HUES6 (cell line): ENCODE measurements at regions not wholly inside any gene's neighbourhood (a gene's known extent, or its start where the extent isn't known, plus 50 kb on each side); places are given as distances from the start of the nearest gene placed in this dataset.

Experiments used
- H3K27ac ChIP-seq: 2 replicates; pipeline ENCODE4 v1.7.0; 2013; ENCODE audit warnings: low read depth, mild to moderate bottlenecking, low read length, inconsistent platforms
- H3K27me3 ChIP-seq: 2 replicates; pipeline ENCODE4 v1.6.1; 2013; ENCODE audit warnings: low read length; ENCODE audit not compliant: control insufficient read depth, insufficient read depth
- H3K36me3 ChIP-seq: 2 replicates; pipeline ENCODE4 v1.6.1; 2013; ENCODE audit warnings: low read length; ENCODE audit not compliant: control insufficient read depth, insufficient read depth
- H3K4me1 ChIP-seq: 2 replicates; pipeline ENCODE4 v1.6.1; 2013; ENCODE audit warnings: low read length; ENCODE audit not compliant: control insufficient read depth, insufficient read depth
- H3K4me3 ChIP-seq: 2 replicates; pipeline ENCODE4 v1.5.1; 2013; ENCODE audit warnings: low read depth, low read length
- H3K9ac ChIP-seq: one replicate; pipeline ENCODE4 v1.6.1; 2013; ENCODE audit warnings: mild to moderate bottlenecking, low read length
- H3K9me3 ChIP-seq: 2 replicates; pipeline ENCODE4 v1.6.1; 2013; ENCODE audit warnings: low read depth, low read length; ENCODE audit not compliant: control insufficient read depth, insufficient read depth

DNA sequence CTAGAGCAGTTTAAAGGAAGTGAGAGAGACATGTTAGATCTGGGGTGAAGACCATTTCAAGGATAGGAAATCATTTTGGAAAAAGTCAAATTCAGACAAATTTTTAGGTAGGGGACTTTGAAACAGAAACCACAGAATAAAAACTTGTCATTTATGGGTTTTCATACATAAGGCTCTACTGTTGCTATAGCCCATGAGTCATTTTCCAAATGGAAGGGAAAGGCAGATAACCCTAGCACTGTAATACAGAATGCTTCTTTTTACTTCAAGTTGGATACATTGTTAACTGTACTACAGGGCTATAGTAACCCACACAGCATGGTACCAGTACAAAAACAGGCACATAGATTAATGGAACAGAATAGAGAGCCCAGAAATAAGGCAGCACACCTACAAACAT, 455.4 kb downstream of the EBF1 start:
- H3K4me3 ChIP-seq = no peak overlapping the region

DNA sequence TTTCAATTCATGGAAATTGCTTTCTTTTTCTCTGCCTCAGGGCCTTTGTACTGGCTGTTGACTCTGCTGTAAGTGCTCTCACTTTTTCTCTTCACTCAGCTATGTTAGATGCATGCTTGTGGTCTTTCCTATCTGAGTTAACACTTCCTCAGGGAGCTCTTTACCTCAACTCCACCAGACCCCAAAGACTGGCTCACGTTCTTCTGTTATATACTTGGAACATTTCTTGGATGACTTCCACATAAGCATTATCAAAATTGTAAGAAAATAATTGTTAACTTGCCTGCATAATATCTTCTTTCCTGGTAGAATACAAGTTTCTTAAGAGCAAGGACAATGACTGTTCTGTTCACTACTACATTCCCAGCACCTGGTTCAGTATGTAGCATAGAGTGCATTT, 455.9 kb downstream of the EBF1 start:
- Histone ChIP-seq H3K9ac (no peak overlapping the region), H3K36me3 (no peaks in the 10 kb centered on the region)

More for the DNA sequence above, 455.4 kb downstream of the EBF1 start:
- Histone ChIP-seq H3K4me1 (peaks cover 10% of the 10 kb centered on the region; the same call in 1 of the 2 replicates), H3K27me3 (no peaks in the 10 kb centered on the region), H3K9me3 (no peaks in the 10 kb centered on the region), H3K27ac (no peak overlapping the region), H3K9ac (no peak overlapping the region), H3K36me3 (no peaks in the 10 kb centered on the region)

DNA sequence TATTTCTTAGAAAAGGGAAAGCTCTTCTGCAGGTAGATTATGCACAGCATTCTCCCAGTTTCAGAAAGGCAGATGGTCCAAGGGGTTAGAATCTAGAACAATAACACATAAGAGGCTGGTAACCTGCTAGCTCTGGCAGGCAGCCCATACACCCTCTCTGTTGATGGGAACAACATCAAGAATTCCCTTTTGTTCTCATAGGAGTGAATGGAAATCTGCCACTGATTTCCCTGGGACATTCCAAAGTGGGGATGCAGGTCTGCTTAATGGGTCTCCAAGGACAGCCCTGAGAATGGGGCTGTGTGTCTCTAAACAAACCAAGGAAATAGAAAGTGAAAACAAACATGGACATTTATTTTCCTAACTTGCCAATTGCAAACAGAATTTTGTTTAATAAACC, 456.8 kb downstream of the EBF1 start:
- H3K27ac ChIP-seq = no peak overlapping the region
- no peaks in the 10 kb centered on the region for H3K9me3 ChIP-seq

More for the DNA sequence above, 455.9 kb downstream of the EBF1 start:
- Histone ChIP-seq H3K9me3 (no peaks in the 10 kb centered on the region), H3K27me3 (no peaks in the 10 kb centered on the region), H3K4me1 (peaks cover 10% of the 10 kb centered on the region; the same call in 1 of the 2 replicates), H3K4me3 (no peak overlapping the region), H3K27ac (no peak overlapping the region)

DNA sequence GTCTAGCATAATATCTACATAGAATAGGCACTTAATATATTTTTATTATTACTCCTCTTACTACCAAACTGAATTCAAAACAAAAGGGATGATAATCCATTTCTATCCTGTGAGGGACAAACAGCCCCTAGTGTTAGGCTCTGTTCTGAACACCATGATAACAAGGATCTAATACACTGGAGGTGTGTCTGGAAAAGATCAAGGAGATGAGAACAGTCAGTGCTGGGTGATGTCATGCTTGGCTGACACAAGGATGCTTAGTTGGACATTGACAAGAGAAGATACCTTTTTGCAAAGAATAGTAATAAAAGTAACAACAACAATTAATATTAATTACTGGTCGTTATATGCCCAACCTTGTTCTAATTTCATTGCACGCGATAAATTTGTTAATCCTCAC, 458.7 kb downstream of the EBF1 start:
- no peaks in the 10 kb centered on the region for H3K9me3 ChIP-seq
- H3K4me3 ChIP-seq = no peak overlapping the region
- H3K9ac ChIP-seq = no peak overlapping the region
- no peak overlapping the region for H3K27ac ChIP-seq
- H3K36me3 ChIP-seq = no peaks in the 10 kb centered on the region
- peaks cover 10% of the 10 kb centered on the region; the same call in 1 of the 2 replicates for H3K4me1 ChIP-seq
- H3K27me3 ChIP-seq = no peaks in the 10 kb centered on the region

More for the DNA sequence above, 456.8 kb downstream of the EBF1 start:
- H3K9ac ChIP-seq = no peak overlapping the region
- no peaks in the 10 kb centered on the region for H3K36me3 ChIP-seq
- H3K4me1 ChIP-seq = peaks cover 10% of the 10 kb centered on the region; the same call in 1 of the 2 replicates
- no peak overlapping the region for H3K4me3 ChIP-seq
- H3K27me3 ChIP-seq = no peaks in the 10 kb centered on the region

DNA sequence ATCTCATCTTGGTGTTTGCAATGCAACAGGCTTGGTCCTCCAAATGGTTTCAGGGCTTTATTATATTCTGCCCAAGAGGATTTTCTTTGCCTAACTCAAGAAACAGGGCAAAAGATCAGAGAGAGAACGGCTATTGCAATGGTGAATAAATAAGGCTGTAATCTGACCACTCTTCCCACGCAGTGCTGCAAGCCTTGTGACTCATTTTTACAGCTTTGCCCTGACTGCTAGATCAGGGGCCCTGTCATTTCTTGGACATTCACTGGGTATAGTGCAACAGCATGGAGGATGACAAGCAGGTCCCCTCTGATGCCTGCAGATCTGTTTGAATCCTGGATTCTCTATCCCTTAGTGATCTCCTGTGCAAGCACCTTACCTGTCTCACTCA, 459.1 kb downstream of the EBF1 start:
- Histone ChIP-seq H3K27ac (no peak overlapping the region), H3K9me3 (no peaks in the 10 kb centered on the region), H3K27me3 (no peaks in the 10 kb centered on the region), H3K9ac (no peak overlapping the region), H3K4me3 (no peak overlapping the region), H3K4me1 (peaks cover 10% of the 10 kb centered on the region; the same call in 1 of the 2 replicates), H3K36me3 (no peaks in the 10 kb centered on the region)

DNA sequence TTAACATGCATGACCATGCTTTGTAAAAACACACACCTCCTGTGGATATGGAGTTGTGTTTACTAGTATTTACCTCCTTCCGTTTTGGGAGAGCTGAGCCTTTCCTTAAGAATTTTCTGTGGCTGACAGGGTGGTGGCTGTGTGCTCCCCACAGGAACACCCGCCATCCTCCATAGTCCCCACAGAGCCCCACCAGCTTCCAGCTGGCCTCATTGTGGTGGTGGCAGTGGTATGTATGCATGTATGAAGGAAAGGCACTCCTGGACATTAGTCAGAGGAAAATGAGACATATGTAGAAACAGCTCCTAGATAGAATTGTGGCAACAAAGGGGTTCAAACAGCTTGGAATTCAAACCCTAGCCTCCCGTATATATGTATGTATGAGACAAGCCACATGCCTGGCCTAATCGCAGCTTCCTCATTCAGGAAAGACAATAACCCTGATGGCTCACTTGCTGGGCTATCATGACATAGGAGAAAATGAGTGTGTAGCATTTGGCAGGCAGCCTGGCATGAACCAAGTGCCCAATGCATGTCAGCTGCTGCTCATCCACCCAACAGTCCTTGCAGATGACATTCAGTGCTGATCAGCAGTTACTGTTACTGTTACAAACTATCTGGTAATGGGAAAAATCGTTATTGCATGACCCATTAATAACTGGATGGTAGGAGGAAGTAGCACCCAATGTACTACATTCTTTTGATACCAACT, 459.7 kb downstream of the EBF1 start:
- no peaks in the 10 kb centered on the region for H3K9me3 ChIP-seq
- no peaks in the 10 kb centered on the region for H3K36me3 ChIP-seq
- H3K4me1 ChIP-seq = peaks cover 10% of the 10 kb centered on the region; the same call in 1 of the 2 replicates
- H3K4me3 ChIP-seq = no peak overlapping the region
- H3K27ac ChIP-seq = no peak overlapping the region
- H3K9ac ChIP-seq = no peak overlapping the region
- H3K27me3 ChIP-seq = no peaks in the 10 kb centered on the region

DNA sequence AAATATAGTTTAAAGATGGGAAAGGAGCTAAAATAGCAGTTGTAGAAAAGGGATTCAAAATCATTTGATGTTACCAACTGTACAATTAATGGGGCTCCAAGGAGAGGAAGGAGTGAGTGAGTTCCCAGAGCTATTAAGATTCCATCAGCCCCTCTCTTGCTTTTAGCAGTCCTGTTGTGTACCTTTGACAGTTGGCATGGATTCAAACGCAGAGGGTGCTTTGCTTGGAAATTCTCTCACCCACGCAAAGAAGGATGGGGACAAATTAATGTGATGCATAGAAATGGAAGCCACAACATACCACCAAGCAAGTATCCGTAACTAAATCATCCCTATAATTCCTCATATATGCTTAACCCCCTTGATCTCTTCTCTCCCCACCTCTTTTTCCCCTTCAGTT, 461.3 kb downstream of the EBF1 start:
- Histone ChIP-seq H3K27me3 (no peaks in the 10 kb centered on the region), H3K27ac (no peak overlapping the region), H3K9ac (no peak overlapping the region), H3K4me1 (peaks cover 10% of the 10 kb centered on the region; the same call in 1 of the 2 replicates), H3K4me3 (no peak overlapping the region), H3K9me3 (no peaks in the 10 kb centered on the region), H3K36me3 (no peaks in the 10 kb centered on the region)

DNA sequence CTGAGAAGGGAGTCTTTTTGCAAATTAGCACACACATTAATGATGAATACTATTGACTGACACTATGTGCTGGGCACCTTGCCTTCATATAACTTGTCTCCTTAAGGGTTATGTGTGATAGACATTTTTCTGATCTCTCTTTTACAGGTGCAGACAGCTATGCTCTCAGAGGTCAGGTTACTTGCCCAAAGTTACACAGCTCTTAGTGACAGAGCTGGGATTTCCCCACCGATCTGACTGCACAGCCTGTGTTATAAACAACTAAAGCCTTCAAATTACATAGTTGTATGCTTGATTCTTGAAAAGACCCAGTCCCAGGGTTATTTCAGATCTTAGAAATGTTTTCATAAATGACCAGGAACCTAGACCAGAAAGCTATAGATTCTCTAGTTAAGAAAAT, 462.7 kb downstream of the EBF1 start:
- H3K27me3 ChIP-seq = no peaks in the 10 kb centered on the region

DNA sequence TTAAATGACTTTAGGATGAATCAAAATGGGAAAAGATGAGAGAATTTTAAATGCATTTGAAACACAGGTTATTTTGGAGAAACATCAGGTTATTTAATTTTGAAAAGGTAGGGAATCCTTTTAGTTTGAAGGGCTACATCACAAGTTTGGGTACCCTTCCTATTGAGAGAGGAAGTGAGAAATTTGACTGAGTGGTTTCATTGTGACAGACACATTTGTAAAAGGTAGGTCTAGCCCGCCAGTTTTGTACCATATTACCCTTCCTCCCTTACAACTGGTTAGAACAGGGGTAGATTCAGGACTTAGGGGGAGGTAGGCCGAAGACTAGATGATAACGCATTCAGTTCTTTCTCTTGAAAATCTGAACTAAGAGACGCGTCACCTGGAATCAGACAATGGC, 464.2 kb downstream of the EBF1 start:
- H3K9ac ChIP-seq = no peak overlapping the region
- H3K4me1 ChIP-seq = peaks cover 10% of the 10 kb centered on the region; the same call in 1 of the 2 replicates
- H3K4me3 ChIP-seq = no peak overlapping the region
- no peaks in the 10 kb centered on the region for H3K27me3 ChIP-seq
- H3K36me3 ChIP-seq = no peaks in the 10 kb centered on the region
- H3K9me3 ChIP-seq = no peaks in the 10 kb centered on the region
- no peak overlapping the region for H3K27ac ChIP-seq

More for the DNA sequence above, 462.7 kb downstream of the EBF1 start:
- H3K36me3 ChIP-seq = no peaks in the 10 kb centered on the region
- peaks cover 10% of the 10 kb centered on the region; the same call in 1 of the 2 replicates for H3K4me1 ChIP-seq
- no peak overlapping the region for H3K4me3 ChIP-seq
- H3K9me3 ChIP-seq = no peaks in the 10 kb centered on the region
- no peak overlapping the region for H3K27ac ChIP-seq
- no peak overlapping the region for H3K9ac ChIP-seq

DNA sequence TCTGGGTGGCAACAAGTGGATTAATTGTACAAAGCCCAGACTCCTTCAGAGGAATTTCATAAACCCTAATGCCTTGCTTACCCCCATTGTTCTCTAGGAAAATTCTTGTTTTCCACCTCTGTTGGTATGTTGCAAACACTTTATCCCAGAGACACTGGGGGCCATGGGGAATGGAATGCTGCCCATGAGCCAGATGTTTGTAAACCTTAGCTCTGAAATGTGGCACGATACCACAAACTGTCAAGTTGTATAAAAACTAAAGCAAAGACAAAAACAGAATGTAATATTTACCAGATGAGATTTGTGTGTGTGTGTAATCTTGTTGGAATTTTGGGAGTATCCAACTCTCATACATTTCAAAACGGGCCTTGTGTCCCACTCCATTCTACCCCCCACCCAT, 465.0 kb downstream of the EBF1 start:
- H3K4me3 ChIP-seq = no peak overlapping the region
- H3K27ac ChIP-seq = no peak overlapping the region
- no peaks in the 10 kb centered on the region for H3K27me3 ChIP-seq
- H3K9me3 ChIP-seq = no peaks in the 10 kb centered on the region
- 0 out of 2 replicates have a peak, but pooled peaks cover 2% of the 10 kb centered on the region for H3K4me1 ChIP-seq
- no peak overlapping the region for H3K9ac ChIP-seq
- H3K36me3 ChIP-seq = no peaks in the 10 kb centered on the region

DNA sequence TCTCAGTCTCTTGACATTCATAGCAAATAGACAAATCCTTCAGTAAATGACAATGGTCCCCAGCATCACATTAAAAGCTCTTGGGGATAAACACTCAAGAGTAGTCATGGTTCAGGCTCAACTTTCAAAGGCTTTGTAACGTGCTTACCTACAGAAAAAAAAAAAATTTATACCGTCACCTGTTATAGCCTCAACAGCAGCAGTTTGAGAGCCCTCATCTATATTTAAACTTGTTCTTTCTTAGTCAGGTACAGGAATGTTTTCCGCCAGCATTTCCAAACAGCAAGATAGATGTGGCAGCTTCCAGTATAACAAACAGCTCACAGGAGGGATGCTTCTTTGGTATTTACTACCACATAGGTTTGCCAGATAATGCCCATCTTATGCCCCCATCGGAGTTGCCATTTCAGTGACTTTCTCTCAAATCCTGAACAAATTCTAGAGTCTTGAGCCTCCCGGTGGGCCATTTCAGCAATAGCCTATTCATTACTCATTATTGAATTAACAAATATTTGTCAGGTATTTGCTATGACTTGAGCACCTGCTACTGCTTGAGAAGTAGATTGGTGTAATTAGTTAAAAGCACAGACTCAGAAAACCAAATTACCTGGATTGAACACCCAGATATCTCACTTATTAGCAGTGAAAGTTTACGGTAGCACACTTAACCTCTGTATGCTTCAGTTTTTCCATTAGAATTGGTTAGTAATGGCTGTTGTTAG, 470.0 kb downstream of the EBF1 start:
- Histone ChIP-seq H3K4me1 (no peaks in the 10 kb centered on the region), H3K4me3 (no peak overlapping the region), H3K27ac (no peak overlapping the region), H3K9ac (no peak overlapping the region), H3K27me3 (no peaks in the 10 kb centered on the region), H3K36me3 (no peaks in the 10 kb centered on the region), H3K9me3 (no peaks in the 10 kb centered on the region)
